SK-N-SH treated with all-trans-retinoic acid at 6 μM for 48 hours (cell line): ENCODE measurements at regions not wholly inside any gene's neighbourhood (a gene's known extent, or its start where the extent isn't known, plus 50 kb on each side); places are given as distances from the start of the nearest gene placed in this dataset.

ENCODE experiments used
- OSR1 ChIP-seq: fragments of 250-450 bp; sonication (Bioruptor Pico); IDR thresholded peaks from 2 replicates; pipeline ENCODE4 v1.8.0; 2022; ENCODE audit warnings: moderate library complexity, mild to moderate bottlenecking, inconsistent platforms
- ZNF8 ChIP-seq: fragments of 450-650 bp; formaldehyde crosslinking; IDR thresholded peaks from 2 replicates; pipeline ENCODE4 v1.5.0; 2020; ENCODE audit warnings: mild to moderate bottlenecking, moderate library complexity

DNA sequence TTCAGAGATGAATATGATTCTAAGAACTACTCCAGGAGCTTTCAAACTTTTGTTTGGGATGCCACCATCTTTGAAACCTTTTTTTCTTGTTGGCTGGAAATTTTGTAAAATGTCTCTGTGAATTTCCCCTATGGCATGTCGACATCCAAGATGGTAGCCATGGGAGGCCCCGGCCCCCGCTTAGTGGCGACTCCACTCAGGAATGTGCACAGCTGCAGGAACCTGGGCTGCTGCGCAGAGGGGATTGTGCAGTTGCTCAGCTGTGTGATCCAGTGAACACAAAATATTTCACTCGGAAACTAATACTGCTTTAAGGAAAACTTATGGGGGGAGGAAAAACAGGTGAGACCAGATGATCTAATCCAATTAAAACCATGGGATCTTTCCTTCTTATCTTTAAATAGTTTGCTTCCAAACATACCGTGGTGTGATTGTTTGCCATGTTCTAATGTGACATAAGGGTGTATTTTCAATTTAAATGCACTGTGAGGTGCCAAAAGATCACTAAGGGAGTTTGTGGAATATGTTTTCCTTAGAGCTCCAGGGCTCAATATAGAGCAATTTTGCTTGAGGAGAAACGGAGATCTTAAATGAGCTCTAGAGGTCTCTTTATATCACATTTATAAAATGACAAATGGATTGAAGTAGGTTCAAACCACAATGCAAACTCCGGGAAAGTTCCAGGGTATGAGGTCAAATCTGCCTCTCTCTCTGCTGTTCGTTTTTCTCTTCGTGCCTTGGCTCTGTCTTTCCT is 497.7 kb downstream of the FGF9 start:
- TF ChIP-seq OSR1 (CRISPR knock-in tag), result no peak
- TF ChIP-seq ZNF8 (CRISPR knock-in tag), result no peak
